ENCODE measurements at regions not wholly inside any gene's neighbourhood (a gene's known extent, or its start where the extent isn't known, plus 50 kb on each side); places are given as distances from the start of the nearest gene placed in this dataset.
"Not testable (repeated sequence)": the region's sequence is repeated elsewhere in the genome, so short reads cannot be mapped to it uniquely, and the experiment has no call there.

GRCh38 chr2:131728451-131728850 is 200.8 kb downstream of the CCDC74A start:
- H3K36me3 Mint-ChIP-seq, H3K4me1 Mint-ChIP-seq, H3K27me3 Mint-ChIP-seq, H3K4me3 Mint-ChIP-seq, H3K9me3 Mint-ChIP-seq, H3K27ac Mint-ChIP-seq, DNase-seq, CTCF ChIA-PET: not testable (repeated sequence)

DNA sequence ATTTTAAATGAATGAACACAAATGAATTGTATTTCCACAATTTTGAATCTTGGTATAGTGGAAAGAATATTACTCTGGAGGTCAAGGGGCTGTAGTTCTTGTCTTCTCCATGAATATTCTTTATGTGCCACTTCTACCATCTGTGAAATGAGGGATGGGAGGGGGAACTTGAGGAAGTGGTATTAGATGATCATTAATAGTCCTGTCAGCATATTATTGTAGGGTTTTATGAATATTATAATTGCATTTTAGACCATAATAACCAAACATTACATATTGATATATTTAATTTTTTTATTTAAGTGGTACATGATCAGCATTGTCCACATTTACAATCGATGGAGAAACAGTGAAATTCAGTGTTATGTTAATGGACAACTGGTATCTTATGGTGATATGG is 205.8 kb downstream of the CCDC74A start:
- H3K9me3 Mint-ChIP-seq, H3K27me3 Mint-ChIP-seq, H3K4me1 Mint-ChIP-seq, H3K4me3 Mint-ChIP-seq, DNase-seq, CTCF ChIA-PET, H3K36me3 Mint-ChIP-seq, H3K27ac Mint-ChIP-seq: not testable (repeated sequence)

- H3K36me3 Mint-ChIP-seq, H3K27me3 Mint-ChIP-seq, DNase-seq, H3K4me3 Mint-ChIP-seq, CTCF ChIA-PET, H3K27ac Mint-ChIP-seq, H3K4me1 Mint-ChIP-seq, H3K9me3 Mint-ChIP-seq: not testable (repeated sequence)
Measured at GRCh38 chr2:131736406-131736805, 208.7 kb downstream of the CCDC74A start.

- H3K4me1 Mint-ChIP-seq, H3K9me3 Mint-ChIP-seq, H3K4me3 Mint-ChIP-seq, H3K27ac Mint-ChIP-seq, CTCF ChIA-PET, H3K36me3 Mint-ChIP-seq, DNase-seq: not testable (repeated sequence)
- peaks cover 10% of the 10 kb centered on the region for H3K27me3 Mint-ChIP-seq
Measured at GRCh38 chr2:131738533-131738932, 210.8 kb downstream of the CCDC74A start.

DNA sequence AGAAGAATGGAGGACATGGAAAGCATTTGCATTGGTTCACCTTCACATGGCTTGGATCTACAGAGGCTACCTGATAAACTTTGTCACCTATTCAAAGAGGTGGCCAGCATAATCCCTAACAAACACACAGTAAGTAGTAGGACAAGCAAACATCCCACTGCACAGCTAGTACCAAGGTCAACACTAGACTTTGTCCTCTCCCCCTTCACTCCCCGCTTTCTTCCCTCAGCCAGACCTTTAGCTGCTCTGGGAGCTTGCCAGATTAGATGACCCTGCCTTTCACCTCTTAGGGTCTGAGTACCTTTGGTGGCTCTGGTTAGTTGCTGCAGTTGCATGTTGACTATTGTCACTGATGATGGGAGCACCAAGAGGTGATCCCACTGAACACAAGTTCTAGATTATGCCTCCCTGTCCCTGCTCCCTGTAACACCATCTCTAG is 211.3 kb downstream of the CCDC74A start:
- DNase-seq, H3K4me1 Mint-ChIP-seq, CTCF ChIA-PET, H3K36me3 Mint-ChIP-seq, H3K9me3 Mint-ChIP-seq, H3K27ac Mint-ChIP-seq, H3K4me3 Mint-ChIP-seq: not testable (repeated sequence)
- H3K27me3 Mint-ChIP-seq: peaks cover 10% of the 10 kb centered on the region

GRCh38 chr2:131753640-131754561 is 226.2 kb downstream of the CCDC74A start:
- no peak overlapping the region for H3K4me3 Mint-ChIP-seq
- no peak for DNase-seq
- no peaks in the 10 kb centered on the region for H3K4me1 Mint-ChIP-seq
- CTCF ChIA-PET: no interaction called here
- no peak overlapping the region for H3K27ac Mint-ChIP-seq
- H3K36me3 Mint-ChIP-seq: no peaks in the 10 kb centered on the region
- peaks cover 9% of the 10 kb centered on the region for H3K9me3 Mint-ChIP-seq
- H3K27me3 Mint-ChIP-seq: no peaks in the 10 kb centered on the region

- H3K27me3 Mint-ChIP-seq: no peaks in the 10 kb centered on the region
- peaks cover 9% of the 10 kb centered on the region for H3K9me3 Mint-ChIP-seq
- no peak overlapping the region for H3K27ac Mint-ChIP-seq
- H3K4me3 Mint-ChIP-seq: no peak overlapping the region
- DNase-seq: no peak
- no peaks in the 10 kb centered on the region for H3K4me1 Mint-ChIP-seq
- no peaks in the 10 kb centered on the region for H3K36me3 Mint-ChIP-seq
- CTCF ChIA-PET: no interaction called here
Measured at GRCh38 chr2:131754929-131755720, 227.4 kb downstream of the CCDC74A start.

DNA sequence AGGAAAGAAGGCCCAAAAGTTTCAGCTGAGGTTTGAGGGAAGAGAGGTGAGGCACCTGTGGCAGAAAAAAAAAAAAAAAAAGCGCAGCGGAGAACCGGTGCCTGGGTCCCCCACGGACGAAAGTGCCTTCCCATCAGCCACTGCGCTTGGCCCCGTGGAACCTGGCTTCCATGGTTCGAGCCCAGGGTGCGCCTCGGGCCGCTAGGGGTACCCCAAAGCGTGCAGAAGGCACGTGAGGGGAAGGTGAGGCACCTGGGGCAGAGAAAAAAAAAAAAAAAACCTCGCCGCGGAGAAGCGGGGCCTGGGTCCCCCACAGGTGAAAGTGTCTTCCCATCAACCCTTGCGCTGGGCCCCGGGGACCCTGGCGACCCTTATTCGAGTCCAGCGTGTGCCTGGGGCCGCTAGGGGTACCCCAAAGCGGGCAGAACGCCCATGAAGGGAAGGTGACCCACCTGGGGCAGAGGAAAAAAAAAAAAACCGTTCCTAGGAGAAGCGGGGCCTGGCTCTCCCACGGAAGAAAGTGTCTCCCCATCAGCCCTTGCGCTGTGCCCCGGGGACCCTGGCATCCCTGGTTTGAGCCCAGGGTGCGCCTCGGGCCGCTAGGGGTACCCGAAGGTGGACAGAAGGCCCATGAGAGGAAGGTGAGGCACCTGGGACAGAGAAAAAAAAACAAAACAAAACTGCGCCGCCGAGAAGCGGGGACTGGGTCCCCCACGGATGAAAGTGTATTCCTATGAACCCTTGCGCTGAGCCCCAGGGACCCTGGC is 228.6 kb downstream of the CCDC74A start:
- DNase-seq: no peak
- no peaks in the 10 kb centered on the region for H3K4me1 Mint-ChIP-seq
- CTCF ChIA-PET: no interaction called here
- peaks cover 9% of the 10 kb centered on the region for H3K9me3 Mint-ChIP-seq
- H3K27me3 Mint-ChIP-seq: no peaks in the 10 kb centered on the region
- H3K36me3 Mint-ChIP-seq: no peaks in the 10 kb centered on the region
- no peak overlapping the region for H3K4me3 Mint-ChIP-seq
- H3K27ac Mint-ChIP-seq: no peak overlapping the region

GRCh38 chr2:131758941-131759340 is 231.3 kb downstream of the CCDC74A start:
- H3K4me3 Mint-ChIP-seq, H3K27ac Mint-ChIP-seq, H3K9me3 Mint-ChIP-seq, CTCF ChIA-PET, H3K4me1 Mint-ChIP-seq, H3K36me3 Mint-ChIP-seq, DNase-seq, H3K27me3 Mint-ChIP-seq: not testable (repeated sequence)

GRCh38 chr2:131774955-131775555 is 247.4 kb downstream of the CCDC74A start:
- H3K27ac Mint-ChIP-seq, DNase-seq, H3K4me3 Mint-ChIP-seq, H3K9me3 Mint-ChIP-seq, H3K4me1 Mint-ChIP-seq, H3K27me3 Mint-ChIP-seq, CTCF ChIA-PET, H3K36me3 Mint-ChIP-seq: not testable (repeated sequence)

DNA sequence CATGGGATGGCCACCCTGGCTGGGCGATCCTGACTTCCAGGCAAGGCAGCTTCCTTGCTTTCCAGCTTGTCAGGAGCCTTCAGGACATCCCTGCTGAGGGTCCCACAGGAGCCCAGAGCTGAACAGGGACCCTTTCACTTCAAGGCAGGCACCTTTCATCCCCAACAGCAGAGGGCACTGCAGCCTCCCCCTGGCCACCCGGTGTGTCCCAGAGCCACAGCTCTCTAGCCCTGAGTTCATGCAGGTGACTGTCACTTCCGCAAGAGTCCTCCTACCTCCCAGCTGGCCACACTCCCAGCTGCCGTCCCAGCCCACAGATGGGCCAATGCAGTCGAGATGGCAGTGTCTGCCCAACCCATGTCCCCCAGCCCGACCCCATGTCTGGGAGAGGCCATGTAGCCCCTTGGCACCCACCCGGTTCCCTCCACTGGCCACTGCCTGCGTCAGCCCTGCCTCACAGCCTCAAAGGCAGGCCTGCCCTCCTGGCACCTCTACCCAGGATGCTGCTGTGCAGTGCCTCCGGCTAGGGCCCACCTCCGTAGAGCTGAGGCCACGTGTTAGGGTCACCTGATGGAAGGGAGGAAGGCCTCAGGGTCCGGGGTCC is 248.3 kb downstream of the CCDC74A start:
- H3K27me3 Mint-ChIP-seq, DNase-seq, H3K27ac Mint-ChIP-seq, H3K36me3 Mint-ChIP-seq, H3K4me3 Mint-ChIP-seq, CTCF ChIA-PET, H3K9me3 Mint-ChIP-seq, H3K4me1 Mint-ChIP-seq: not testable (repeated sequence)

DNA sequence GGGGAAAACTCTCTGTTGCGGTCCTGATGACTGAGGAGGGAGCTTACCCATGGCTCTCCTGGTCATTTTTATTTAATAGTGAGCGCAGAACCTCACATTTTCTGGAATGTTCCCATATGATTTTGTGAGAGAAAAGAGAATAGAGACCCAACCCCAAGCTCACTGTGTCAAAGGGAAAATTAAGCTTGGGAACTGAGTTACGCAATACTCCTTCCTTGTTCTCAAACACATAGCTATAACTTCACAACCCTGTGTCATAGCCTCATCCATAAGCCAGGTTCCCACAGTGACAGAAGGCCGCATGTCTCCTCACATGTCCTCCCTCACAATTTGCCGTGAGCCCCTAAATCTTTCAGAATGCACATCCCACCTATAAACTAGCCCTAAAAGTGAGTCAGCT is 252.8 kb downstream of the CCDC74A start:
- H3K4me3 Mint-ChIP-seq, CTCF ChIA-PET: not testable (repeated sequence)

GRCh38 chr2:131801210-131801744 is 273.6 kb downstream of the CCDC74A start:
- no peak overlapping the region for H3K27ac Mint-ChIP-seq
- no peak for DNase-seq
- H3K36me3 Mint-ChIP-seq: no peaks in the 10 kb centered on the region
- no peaks in the 10 kb centered on the region for H3K9me3 Mint-ChIP-seq
- H3K4me3 Mint-ChIP-seq: no peak overlapping the region
- H3K4me1 Mint-ChIP-seq: peaks cover 7% of the 10 kb centered on the region
- peaks cover 13% of the 10 kb centered on the region for H3K27me3 Mint-ChIP-seq
- CTCF ChIA-PET: interaction anchor here (1.2 to 2.8 kb wide), 4 partner anchors 119 to 139 kb away, joined by 3 to 22 read pairs (median 6); no protein-coding TSS in a partner anchor

More for the DNA sequence above, 252.8 kb downstream of the CCDC74A start:
- not testable (repeated sequence) for DNase-seq, H3K4me1 Mint-ChIP-seq, H3K27ac Mint-ChIP-seq, H3K36me3 Mint-ChIP-seq, H3K9me3 Mint-ChIP-seq
- peaks cover 16% of the 10 kb centered on the region for H3K27me3 Mint-ChIP-seq

Measured in activated naive CD4-positive, alpha-beta T cell treated with anti-CD3 and anti-CD28 coated beads, Interleukin-2, amount 10 ng/mL, durations not matched to agents 7 days and 5 days (primary cell).